ENCODE measurements at regions not wholly inside any gene's neighbourhood (a gene's known extent, or its start where the extent isn't known, plus 50 kb on each side); places are given as distances from the start of the nearest gene placed in this dataset.

- no peaks in the 10 kb centered on the region for H3K9me1 ChIP-seq (ENCODE audit: control insufficient read depth, extremely low read depth, insufficient read depth, low read length)
- H4K20me1 ChIP-seq (ENCODE audit: control insufficient read depth, extremely low read depth, insufficient read depth, low read length): no peaks in the 10 kb centered on the region
- H3K9ac ChIP-seq (ENCODE audit: control insufficient read depth, extremely low read depth, insufficient read depth, low read length): no peak overlapping the region
- no peak overlapping the region for H3K27ac ChIP-seq (ENCODE audit: control insufficient read depth, insufficient read depth, low read length)
- H3K4me1 ChIP-seq (ENCODE audit: control insufficient read depth, extremely low read depth, insufficient read depth, low read length): peaks cover 32% of the 10 kb centered on the region
- TF ChIP-seq EZH2 (IDR thresholded peaks at IDR 0.05; ENCODE audit: low read length) (no peak), CTCF (optimal IDR thresholded peaks at IDR 0.05 in 1 of 3, IDR thresholded peaks at IDR 0.05 in 1 of 3, conservative IDR thresholded peaks at IDR 0.05 in 1 of 3; ENCODE audit: extremely low read depth in 1 of 3, insufficient read depth in 2 of 3, low read length in 3 of 3) (no peak)
- no peak for FAIRE-seq
- H3K27me3 ChIP-seq (ENCODE audit: control insufficient read depth, extremely low read depth, insufficient read depth, low read length): no peaks in the 10 kb centered on the region
- dilution Hi-C loops (cut with MboI; ENCODE audit: extremely low pct_ligation_motif_present, low sequenced_read_pairs): no loop called here
- DNase-seq (ENCODE audit: low read depth, low spot score): no peak
- H3K79me2 ChIP-seq (ENCODE audit: control insufficient read depth, insufficient read depth, low read length): no peaks in the 10 kb centered on the region
- H3K9me3 ChIP-seq (ENCODE audit: control insufficient read depth, low read depth, low read length): no peaks in the 10 kb centered on the region
- H2AFZ ChIP-seq (ENCODE audit: control insufficient read depth, low read length): no peak overlapping the region
- no peak overlapping the region for H3K4me3 ChIP-seq (ENCODE audit: control insufficient read depth in 2 of 3, extremely low read depth in 1 of 3, insufficient read depth in 2 of 3, low read depth in 1 of 3, low read length in 3 of 3)
- no peaks in the 10 kb centered on the region for H3K36me3 ChIP-seq (ENCODE audit: control insufficient read depth in 2 of 2, extremely low read depth in 1 of 2, insufficient read depth in 2 of 2, low read length in 2 of 2)
- no peak overlapping the region for H3K4me2 ChIP-seq (ENCODE audit: control insufficient read depth, extremely low read depth, insufficient read depth, low read depth, low read length)
Observed at GRCh38 chr9:108676355-108676754, 179.4 kb downstream of the ACTL7B start.

GRCh38 chr9:108675708-108676107 is 180.1 kb downstream of the ACTL7B start:
- Histone ChIP-seq H3K27me3 (ENCODE audit: control insufficient read depth, extremely low read depth, insufficient read depth, low read length) (no peaks in the 10 kb centered on the region), H3K36me3 (ENCODE audit: control insufficient read depth in 2 of 2, extremely low read depth in 1 of 2, insufficient read depth in 2 of 2, low read length in 2 of 2) (no peaks in the 10 kb centered on the region), H3K4me1 (ENCODE audit: control insufficient read depth, extremely low read depth, insufficient read depth, low read length) (peaks cover 38% of the 10 kb centered on the region), H4K20me1 (ENCODE audit: control insufficient read depth, extremely low read depth, insufficient read depth, low read length) (no peaks in the 10 kb centered on the region), H3K9me3 (ENCODE audit: control insufficient read depth, low read depth, low read length) (no peaks in the 10 kb centered on the region), H3K4me3 (ENCODE audit: control insufficient read depth in 2 of 3, extremely low read depth in 1 of 3, insufficient read depth in 2 of 3, low read depth in 1 of 3, low read length in 3 of 3) (no peak overlapping the region), H3K9me1 (ENCODE audit: control insufficient read depth, extremely low read depth, insufficient read depth, low read length) (no peaks in the 10 kb centered on the region), H3K4me2 (ENCODE audit: control insufficient read depth, extremely low read depth, insufficient read depth, low read depth, low read length) (no peak overlapping the region), H2AFZ (ENCODE audit: control insufficient read depth, low read length) (no peak overlapping the region), H3K9ac (ENCODE audit: control insufficient read depth, extremely low read depth, insufficient read depth, low read length) (no peak overlapping the region), H3K79me2 (ENCODE audit: control insufficient read depth, insufficient read depth, low read length) (no peaks in the 10 kb centered on the region), H3K27ac (ENCODE audit: control insufficient read depth, insufficient read depth, low read length) (no peak overlapping the region)
- no peak for FAIRE-seq
- dilution Hi-C loops (cut with MboI; ENCODE audit: extremely low pct_ligation_motif_present, low sequenced_read_pairs): no loop called here
- DNase-seq (ENCODE audit: low read depth, low spot score): no peak
- TF ChIP-seq CTCF (optimal IDR thresholded peaks at IDR 0.05 in 1 of 3, IDR thresholded peaks at IDR 0.05 in 1 of 3, conservative IDR thresholded peaks at IDR 0.05 in 1 of 3; ENCODE audit: extremely low read depth in 1 of 3, insufficient read depth in 2 of 3, low read length in 3 of 3): no peak
- no peak for TF ChIP-seq EZH2 (IDR thresholded peaks at IDR 0.05; ENCODE audit: low read length)

Measured in keratinocyte (primary cell).